SK-N-MC (cell line): ENCODE measurements at regions not wholly inside any gene's neighbourhood (a gene's known extent, or its start where the extent isn't known, plus 50 kb on each side); places are given as distances from the start of the nearest gene placed in this dataset.

Experiments
- DNase-seq: peaks from one replicate; pipeline ENCODE4 v3.0.0-alpha.2; 2011; ENCODE audit warnings: low read depth, low spot score
- H3K27ac ChIP-seq: fragments of 200-600 bp; sonication (generic); 2 replicates; pipeline ENCODE4 v1.5.1; 2016; ENCODE audit warnings: mixed run types
- H3K36me3 ChIP-seq: fragments of 200-600 bp; sonication (generic); 2 replicates; pipeline ENCODE4 v1.6.1; 2017; ENCODE audit warnings: antibody characterized with exemption, low read length, mixed read lengths; ENCODE audit not compliant: insufficient read depth
- H3K4me3 ChIP-seq: fragments of 200-600 bp; sonication (generic); 2 replicates; pipeline ENCODE4 v1.5.1; 2016
- H3K9ac ChIP-seq: fragments of 200-600 bp; sonication (generic); 2 replicates; pipeline ENCODE4 v1.8.0; 2017; ENCODE audit warnings: mixed run types, mixed read lengths; ENCODE audit not compliant: insufficient read length
- H3K9me3 ChIP-seq: fragments of 200-600 bp; sonication (generic); 2 replicates; pipeline ENCODE4 v1.6.1; 2017; ENCODE audit warnings: low read depth, mild to moderate bottlenecking, antibody characterized with exemption, low read length, moderate library complexity, mixed read lengths
- EZH2 ChIP-seq: fragments of 200-600 bp; sonication (generic); IDR thresholded peaks from one replicate; pipeline ENCODE4 v1.6.1; 2017; ENCODE audit warnings: antibody characterized with exemption
- FOXP2 ChIP-seq: optimal IDR thresholded peaks from 2 replicates; pipeline ENCODE3; 2011; ENCODE audit warnings: mild to moderate bottlenecking, moderate library complexity; ENCODE audit not compliant: insufficient read depth; ENCODE audit errors: extremely low read length, control extremely low read depth
- POLR2AphosphoS5 ChIP-seq: IDR thresholded peaks from 2 replicates; pipeline ENCODE4 v1.6.1; 2012; ENCODE audit warnings: mild to moderate bottlenecking, low read depth, low read length, borderline replicate concordance

- no peak overlapping the region for H3K27ac ChIP-seq
- H3K4me3 ChIP-seq, result no peak overlapping the region
- no peak for DNase-seq
- no peaks in the 10 kb centered on the region for H3K36me3 ChIP-seq
- no peaks in the 10 kb centered on the region for H3K9me3 ChIP-seq
- no peak overlapping the region for H3K9ac ChIP-seq
- TF ChIP-seq FOXP2 (no peak), EZH2 (no peak), POLR2AphosphoS5 (no peak)
Measured at GRCh38 chr5:120035815-120036577, 406.6 kb downstream of the FAM170A start.

- no peak for DNase-seq
- H3K9ac ChIP-seq, result no peak overlapping the region
- H3K27ac ChIP-seq, result no peak overlapping the region
- H3K36me3 ChIP-seq, result no peaks in the 10 kb centered on the region
- H3K4me3 ChIP-seq, result no peak overlapping the region
- H3K9me3 ChIP-seq, result no peaks in the 10 kb centered on the region
- no peak for TF ChIP-seq POLR2AphosphoS5
- TF ChIP-seq EZH2, result no peak
- no peak for TF ChIP-seq FOXP2
Measured at GRCh38 chr5:120037451-120037850, 408.1 kb downstream of the FAM170A start.

GRCh38 chr5:120039111-120039510, 409.8 kb downstream of the FAM170A start:
- Histone ChIP-seq H3K9me3 (no peaks in the 10 kb centered on the region), H3K9ac (no peak overlapping the region), H3K36me3 (no peaks in the 10 kb centered on the region), H3K4me3 (no peak overlapping the region), H3K27ac (no peak overlapping the region)
- no peak for DNase-seq
- TF ChIP-seq EZH2 (no peak), POLR2AphosphoS5 (no peak), FOXP2 (no peak)

- no peaks in the 10 kb centered on the region for H3K9me3 ChIP-seq
- H3K4me3 ChIP-seq, result no peak overlapping the region
- no peaks in the 10 kb centered on the region for H3K36me3 ChIP-seq
- TF ChIP-seq EZH2, result no peak
- no peak for TF ChIP-seq FOXP2
- no peak for DNase-seq
- H3K9ac ChIP-seq, result no peak overlapping the region
- no peak overlapping the region for H3K27ac ChIP-seq
Measured at GRCh38 chr5:120043431-120043830, 414.1 kb downstream of the FAM170A start.

- no peak overlapping the region for H3K27ac ChIP-seq
- TF ChIP-seq FOXP2 (no peak), POLR2AphosphoS5 (no peak), EZH2 (no peak)
- no peaks in the 10 kb centered on the region for H3K36me3 ChIP-seq
- DNase-seq, result no peak
- no peak overlapping the region for H3K4me3 ChIP-seq
- H3K9ac ChIP-seq, result no peak overlapping the region
- H3K9me3 ChIP-seq, result no peaks in the 10 kb centered on the region
Measured at GRCh38 chr5:120052916-120053828, 410.9 kb upstream of the PRR16 start.

- Histone ChIP-seq H3K9ac (no peak overlapping the region), H3K4me3 (no peak overlapping the region), H3K9me3 (no peaks in the 10 kb centered on the region), H3K36me3 (no peaks in the 10 kb centered on the region), H3K27ac (no peak overlapping the region)
- TF ChIP-seq EZH2, result no peak
- no peak for TF ChIP-seq POLR2AphosphoS5
- no peak for TF ChIP-seq FOXP2
- DNase-seq, result no peak
Measured at GRCh38 chr5:120053841-120054240, 410.3 kb upstream of the PRR16 start.

GRCh38 chr5:120055858-120056257, 408.2 kb upstream of the PRR16 start:
- H3K4me3 ChIP-seq, result no peak overlapping the region
- no peaks in the 10 kb centered on the region for H3K9me3 ChIP-seq
- TF ChIP-seq FOXP2, result no peak
- TF ChIP-seq EZH2, result no peak
- TF ChIP-seq POLR2AphosphoS5, result no peak
- H3K9ac ChIP-seq, result no peak overlapping the region
- DNase-seq, result no peak
- H3K36me3 ChIP-seq, result no peaks in the 10 kb centered on the region
- H3K27ac ChIP-seq, result no peak overlapping the region

GRCh38 chr5:120062515-120062917, 401.6 kb upstream of the PRR16 start:
- DNase-seq, result no peak
- TF ChIP-seq EZH2, result no peak
- TF ChIP-seq FOXP2, result no peak
- TF ChIP-seq POLR2AphosphoS5, result no peak
- Histone ChIP-seq H3K9ac (no peak overlapping the region), H3K4me3 (no peak overlapping the region), H3K27ac (no peak overlapping the region), H3K36me3 (no peaks in the 10 kb centered on the region), H3K9me3 (no peaks in the 10 kb centered on the region)
